Body of pancreas (tissue), 4 donors: ENCODE measurements at regions not wholly inside any gene's neighbourhood (a gene's known extent, or its start where the extent isn't known, plus 50 kb on each side); places are given as distances from the start of the nearest gene placed in this dataset.

ENCODE experiments used
- ATAC-seq: fragments of 150-250 bp; one replicate; pipeline ENCODE4 v1.9.1; 2016
- DNase-seq, 4 donors: peaks; one replicate each; pipeline ENCODE4 v3.0.0-alpha.2; 2019
- H3K27ac ChIP-seq, 4 donors: fragments of 200-600 bp; sonication (generic); 1 replicate in 3 of 4; 2 replicates in 1 of 4; pipeline versions ENCODE4 v1.5.1 to v1.6.1; 2016 to 2019; ENCODE audit warnings: mild to moderate bottlenecking in 1 of 4, mixed read lengths in 1 of 4, moderate library complexity in 1 of 4
- H3K27me3 ChIP-seq, 2 donors: fragments of 200-600 bp; sonication (generic); one replicate each; pipeline ENCODE4 v1.6.0; 2016; ENCODE audit warnings: mild to moderate bottlenecking in 1 of 2
- H3K36me3 ChIP-seq, 2 donors: fragments of 200-600 bp; sonication (generic); replicated peaks in 1 of 2; 2 replicates each; pipeline ENCODE4 v1.5.1; 2016; ENCODE audit warnings: low read depth in 2 of 2; ENCODE audit not compliant: insufficient read depth in 1 of 2
- H3K4me1 ChIP-seq: fragments of 200-600 bp; sonication (generic); one replicate; pipeline ENCODE4 v1.6.0; 2016
- H3K4me3 ChIP-seq, 2 donors: fragments of 200-600 bp; sonication (generic); 1 replicate in 1 of 2; 2 replicates in 1 of 2; pipeline ENCODE4 v1.5.1; 2016 to 2019
- H3K9me3 ChIP-seq, 3 donors: fragments of 200-600 bp; sonication (generic); 1 replicate in 2 of 3; 2 replicates in 1 of 3; pipeline ENCODE4 v1.5.1; 2016
- CTCF ChIP-seq, 7 experiments: fragments of 450-650 bp in 4 of 7; fragments of 200-600 bp in 3 of 7; sonication (generic) in 3 of 7; IDR thresholded peaks; one replicate each; pipeline ENCODE4 v1.5.1; 2016 to 2019; ENCODE audit warnings: antibody characterized with exemption in 7 of 7
- POLR2A ChIP-seq, 3 donors: fragments of 450-650 bp; IDR thresholded peaks; one replicate each; pipeline ENCODE4 v1.6.1; 2016; ENCODE audit warnings: antibody characterized with exemption in 3 of 3, mild to moderate bottlenecking in 2 of 3
- WGBS, 2 donors: methylation state at CpG; one replicate each; pipeline ENCODE4 v1.1.5; 2017; 5-methylcytosine and 5-hydroxymethylcytosine counted together
- intact Hi-C: fragments of 100-400 bp; cut with DNase I; formaldehyde crosslinking; loops from one replicate; pipeline ENCODE4 v1.15.1; 2023

GRCh38 chr3:109899925-109900324 lies 562.6 kb upstream of the DPPA4 start:
- H3K27ac ChIP-seq, result no peak overlapping the region
- H3K9me3 ChIP-seq, result no peaks in the 10 kb centered on the region
- H3K27me3 ChIP-seq, result no peaks in the 10 kb centered on the region
- intact Hi-C loops, result no loop called here
- DNase-seq, result no peak
- no peak for ATAC-seq
- TF ChIP-seq POLR2A (IDR thresholded peaks at IDR 0.05) (no peak), CTCF (IDR thresholded peaks at IDR 0.05) (no peak)
- H3K4me3 ChIP-seq, result no peak overlapping the region
- no peaks in the 10 kb centered on the region for H3K36me3 ChIP-seq
- peaks cover 6% of the 10 kb centered on the region for H3K4me1 ChIP-seq
- 57 to 59% methylated on average over 2 of the region's 2 CpGs for WGBS, 2 donors

- 19 to 44% methylated on average over 1 of the region's 1 CpG for WGBS, 2 donors
- ATAC-seq (no peak), DNase-seq (no peak)
- no peaks in the 10 kb centered on the region for H3K9me3 ChIP-seq
- intact Hi-C loops, result no loop called here
- no peaks in the 10 kb centered on the region for H3K27me3 ChIP-seq
- no peak for TF ChIP-seq CTCF (IDR thresholded peaks at IDR 0.05)
- TF ChIP-seq POLR2A (IDR thresholded peaks at IDR 0.05), result no peak
- H3K36me3 ChIP-seq, result no peaks in the 10 kb centered on the region
- peaks cover 6% of the 10 kb centered on the region for H3K4me1 ChIP-seq
- no peak overlapping the region for H3K4me3 ChIP-seq
- no peak overlapping the region for H3K27ac ChIP-seq
Observed at GRCh38 chr3:109900783-109901182, 563.4 kb upstream of the DPPA4 start.

- DNase-seq (no peak), ATAC-seq (no peak)
- H3K27ac ChIP-seq, result no peak overlapping the region
- H3K36me3 ChIP-seq, result no peaks in the 10 kb centered on the region
- no peaks in the 10 kb centered on the region for H3K27me3 ChIP-seq
- no peak overlapping the region for H3K4me3 ChIP-seq
- H3K4me1 ChIP-seq, result peaks cover 6% of the 10 kb centered on the region
- intact Hi-C loops, result no loop called here
- no peaks in the 10 kb centered on the region for H3K9me3 ChIP-seq
- 65 to 75% methylated on average over 4 of the region's 4 CpGs for WGBS, 2 donors
- TF ChIP-seq CTCF (IDR thresholded peaks at IDR 0.05) (no peak), POLR2A (IDR thresholded peaks at IDR 0.05) (no peak)
Observed at GRCh38 chr3:109902549-109902948, 565.2 kb upstream of the DPPA4 start.

GRCh38 chr3:109903100-109903499 lies 565.8 kb upstream of the DPPA4 start:
- 61 to 79% methylated on average over 2 of the region's 2 CpGs for WGBS, 2 donors
- H3K27me3 ChIP-seq, result no peaks in the 10 kb centered on the region
- no peak overlapping the region for H3K27ac ChIP-seq
- TF ChIP-seq CTCF (IDR thresholded peaks at IDR 0.05) (no peak), POLR2A (IDR thresholded peaks at IDR 0.05) (no peak)
- no peak for ATAC-seq
- H3K4me3 ChIP-seq, result no peak overlapping the region
- H3K36me3 ChIP-seq, result no peaks in the 10 kb centered on the region
- DNase-seq, result no peak
- H3K9me3 ChIP-seq, result no peaks in the 10 kb centered on the region
- peaks cover 6% of the 10 kb centered on the region for H3K4me1 ChIP-seq
- intact Hi-C loops, result no loop called here

GRCh38 chr3:109910772-109911171 lies 573.4 kb upstream of the DPPA4 start:
- H3K4me1 ChIP-seq, result no peaks in the 10 kb centered on the region
- H3K27me3 ChIP-seq, result no peaks in the 10 kb centered on the region
- H3K27ac ChIP-seq, result no peak overlapping the region
- DNase-seq (no peak), ATAC-seq (no peak)
- intact Hi-C loops, result no loop called here
- 39 to 45% methylated on average over 6 of the region's 6 CpGs for WGBS, 2 donors
- TF ChIP-seq POLR2A (IDR thresholded peaks at IDR 0.05) (no peak), CTCF (IDR thresholded peaks at IDR 0.05) (no peak)
- no peaks in the 10 kb centered on the region for H3K9me3 ChIP-seq
- no peak overlapping the region for H3K4me3 ChIP-seq
- H3K36me3 ChIP-seq, result no peaks in the 10 kb centered on the region
